Vagina (tissue), 2 donors: ENCODE measurements at regions not wholly inside any gene's neighbourhood (a gene's known extent, or its start where the extent isn't known, plus 50 kb on each side); places are given as distances from the start of the nearest gene placed in this dataset.
A peak's percentile ranks its signal among the peaks of the same experiment; 100 is the strongest.

Source experiments
- DNase-seq, 2 donors: peaks; one replicate each; pipeline ENCODE4 v3.0.0-alpha.2; 2017; ENCODE audit errors: extremely low spot score in 2 of 2
- H3K27ac ChIP-seq: fragments of 200-600 bp; sonication (generic); one replicate; pipeline ENCODE4 v1.5.1; 2019
- H3K27me3 ChIP-seq: fragments of 200-600 bp; sonication (generic); one replicate; pipeline ENCODE4 v1.5.1; 2019
- H3K36me3 ChIP-seq, 2 donors: fragments of 200-600 bp; sonication (generic); one replicate each; pipeline ENCODE4 v1.5.1; 2017 to 2019
- H3K4me1 ChIP-seq: fragments of 200-600 bp; sonication (generic); one replicate; pipeline ENCODE4 v1.5.1; 2019
- H3K4me3 ChIP-seq, 2 donors: fragments of 200-600 bp; sonication (generic); 1 replicate in 1 of 2; 2 replicates in 1 of 2; pipeline ENCODE4 v1.5.1; 2016 to 2019
- H3K9me3 ChIP-seq: fragments of 200-600 bp; sonication (generic); one replicate; pipeline ENCODE4 v1.5.1; 2019
- CTCF ChIP-seq, 3 experiments: fragments of 450-650 bp in 2 of 3; fragments of 200-600 bp in 1 of 3; sonication (generic) in 1 of 3; IDR thresholded peaks; one replicate each; pipeline ENCODE4 v1.5.1; 2017 to 2019; ENCODE audit warnings: antibody characterized with exemption in 3 of 3, mild to moderate bottlenecking in 2 of 3, moderate library complexity in 2 of 3
- POLR2A ChIP-seq, 2 donors: fragments of 450-650 bp; IDR thresholded peaks; one replicate each; pipeline ENCODE4 v1.6.1; 2017; ENCODE audit warnings: antibody characterized with exemption in 2 of 2, mild to moderate bottlenecking in 2 of 2, moderate library complexity in 2 of 2
- POLR2AphosphoS5 ChIP-seq, 2 donors: sonication (generic); formaldehyde crosslinking; IDR thresholded peaks; one replicate each; pipeline ENCODE4 v1.9.0; 2017; ENCODE audit warnings: antibody characterized with exemption in 2 of 2, mild to moderate bottlenecking in 2 of 2, low read depth in 1 of 2; ENCODE audit not compliant: insufficient read depth in 1 of 2
- intact Hi-C: fragments of 100-400 bp; cut with DNase I; formaldehyde crosslinking; loops from one replicate; pipeline ENCODE4 v1.15.1; 2023

- peak in 1 of 2 donors; percentile 51 for TF ChIP-seq POLR2AphosphoS5 (IDR thresholded peaks at IDR 0.05; ENCODE audit: insufficient read depth in 1 of 2, low read depth in 1 of 2)
- no peak for TF ChIP-seq CTCF (IDR thresholded peaks at IDR 0.05)
- H3K9me3 ChIP-seq = no peaks in the 10 kb centered on the region
- peak; percentile 79 to 90 for DNase-seq
- H3K27me3 ChIP-seq = no peaks in the 10 kb centered on the region
- H3K4me3 ChIP-seq = no peak overlapping the region
- intact Hi-C loops = no loop called here
- H3K27ac ChIP-seq = peak overlapping the region; percentile 75
- H3K4me1 ChIP-seq = peaks cover 33% of the 10 kb centered on the region
- H3K36me3 ChIP-seq = no peaks in the 10 kb centered on the region
These were observed 267.8 kb downstream of the ERMARD start for GRCh38 chr6:170018936-170019817.

- Histone ChIP-seq H3K36me3 (no peaks in the 10 kb centered on the region), H3K9me3 (no peaks in the 10 kb centered on the region), H3K4me3 (no peak overlapping the region), H3K4me1 (peaks cover 29% of the 10 kb centered on the region), H3K27ac (peak overlapping the region; percentile 75), H3K27me3 (no peaks in the 10 kb centered on the region)
- DNase-seq = peak; percentile 77 to 81
- TF ChIP-seq CTCF (IDR thresholded peaks at IDR 0.05) = no peak
- TF ChIP-seq POLR2A (IDR thresholded peaks at IDR 0.05) = no peak
- TF ChIP-seq POLR2AphosphoS5 (IDR thresholded peaks at IDR 0.05; ENCODE audit: insufficient read depth in 1 of 2, low read depth in 1 of 2) = no peak
- intact Hi-C loops = no loop called here
These were observed 267.1 kb downstream of the ERMARD start for GRCh38 chr6:170018422-170018935.

GRCh38 chr6:170017603-170018320 lies 266.3 kb downstream of the ERMARD start:
- no peaks in the 10 kb centered on the region for H3K27me3 ChIP-seq
- no peak for DNase-seq
- H3K36me3 ChIP-seq = no peaks in the 10 kb centered on the region
- no peak for TF ChIP-seq POLR2AphosphoS5 (IDR thresholded peaks at IDR 0.05; ENCODE audit: insufficient read depth in 1 of 2, low read depth in 1 of 2)
- no peak for TF ChIP-seq CTCF (IDR thresholded peaks at IDR 0.05)
- no peak for TF ChIP-seq POLR2A (IDR thresholded peaks at IDR 0.05)
- no peak overlapping the region for H3K4me3 ChIP-seq
- intact Hi-C loops = no loop called here
- H3K9me3 ChIP-seq = no peaks in the 10 kb centered on the region
- peaks cover 22% of the 10 kb centered on the region for H3K4me1 ChIP-seq
- peak overlapping the region; percentile 75 for H3K27ac ChIP-seq

- peaks cover 4% of the 10 kb centered on the region for H3K4me1 ChIP-seq
- no peak overlapping the region for H3K4me3 ChIP-seq
- TF ChIP-seq CTCF (IDR thresholded peaks at IDR 0.05) (no peak), POLR2A (IDR thresholded peaks at IDR 0.05) (no peak)
- H3K36me3 ChIP-seq = no peaks in the 10 kb centered on the region
- intact Hi-C loops = no loop called here
- no peaks in the 10 kb centered on the region for H3K9me3 ChIP-seq
- H3K27me3 ChIP-seq = no peaks in the 10 kb centered on the region
- DNase-seq = peak in 1 of 2 donors; percentile 42
- no peak overlapping the region for H3K27ac ChIP-seq
These were observed 262.4 kb downstream of the ERMARD start for GRCh38 chr6:170013815-170014214.

GRCh38 chr6:170012037-170012330 lies 260.6 kb downstream of the ERMARD start:
- intact Hi-C loops = no loop called here
- no peak overlapping the region for H3K27ac ChIP-seq
- TF ChIP-seq POLR2A (IDR thresholded peaks at IDR 0.05) = no peak
- TF ChIP-seq CTCF (IDR thresholded peaks at IDR 0.05) = no peak
- TF ChIP-seq POLR2AphosphoS5 (IDR thresholded peaks at IDR 0.05; ENCODE audit: insufficient read depth in 1 of 2, low read depth in 1 of 2) = no peak
- no peaks in the 10 kb centered on the region for H3K9me3 ChIP-seq
- DNase-seq = peak in 1 of 2 donors; percentile 49
- no peak overlapping the region for H3K4me3 ChIP-seq
- no peaks in the 10 kb centered on the region for H3K4me1 ChIP-seq
- no peaks in the 10 kb centered on the region for H3K36me3 ChIP-seq
- no peaks in the 10 kb centered on the region for H3K27me3 ChIP-seq
